ENCODE measurements at regions not wholly inside any gene's neighbourhood (a gene's known extent, or its start where the extent isn't known, plus 50 kb on each side); places are given as distances from the start of the nearest gene placed in this dataset.

DNA sequence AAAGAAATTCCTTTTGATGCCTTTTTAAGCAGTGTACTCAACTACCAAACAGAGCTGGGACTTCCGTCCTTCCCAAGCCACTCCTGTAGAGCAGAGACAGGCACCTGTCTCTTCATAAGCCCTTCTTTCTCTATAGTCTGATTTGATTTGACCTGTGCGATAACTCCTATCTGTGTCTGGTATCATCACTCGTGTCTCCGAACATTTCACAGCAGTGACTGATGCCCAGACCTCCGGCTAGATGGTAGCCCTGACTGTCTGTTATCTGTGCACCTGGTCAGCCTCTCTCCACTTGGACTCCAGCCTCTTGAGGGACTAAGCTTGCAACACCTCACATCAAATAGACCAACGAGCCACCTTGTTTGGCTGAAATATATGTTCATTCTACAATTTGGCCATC is 316.2 kb upstream of the ZNF507 start:
- no peaks in the 10 kb centered on the region for H3K4me1 ChIP-seq (ENCODE audit: insufficient read depth, low read length, poor library complexity, severe bottlenecking)
- no peaks in the 10 kb centered on the region for H3K9me3 ChIP-seq (ENCODE audit: low read length)
- no peak overlapping the region for H3K27ac ChIP-seq (ENCODE audit: low read depth, low read length, poor library complexity, severe bottlenecking)
- intact Hi-C loops (cut with micrococcal nuclease; ENCODE audit: unreplicated experiment): no loop called here
- no peak for DNase-seq (ENCODE audit: low spot score)
- ChIA-PET POLR2A (no interaction called here), CTCF (ENCODE audit: unreplicated experiment) (no interaction called here)
- TF ChIP-seq, protein P1, sequence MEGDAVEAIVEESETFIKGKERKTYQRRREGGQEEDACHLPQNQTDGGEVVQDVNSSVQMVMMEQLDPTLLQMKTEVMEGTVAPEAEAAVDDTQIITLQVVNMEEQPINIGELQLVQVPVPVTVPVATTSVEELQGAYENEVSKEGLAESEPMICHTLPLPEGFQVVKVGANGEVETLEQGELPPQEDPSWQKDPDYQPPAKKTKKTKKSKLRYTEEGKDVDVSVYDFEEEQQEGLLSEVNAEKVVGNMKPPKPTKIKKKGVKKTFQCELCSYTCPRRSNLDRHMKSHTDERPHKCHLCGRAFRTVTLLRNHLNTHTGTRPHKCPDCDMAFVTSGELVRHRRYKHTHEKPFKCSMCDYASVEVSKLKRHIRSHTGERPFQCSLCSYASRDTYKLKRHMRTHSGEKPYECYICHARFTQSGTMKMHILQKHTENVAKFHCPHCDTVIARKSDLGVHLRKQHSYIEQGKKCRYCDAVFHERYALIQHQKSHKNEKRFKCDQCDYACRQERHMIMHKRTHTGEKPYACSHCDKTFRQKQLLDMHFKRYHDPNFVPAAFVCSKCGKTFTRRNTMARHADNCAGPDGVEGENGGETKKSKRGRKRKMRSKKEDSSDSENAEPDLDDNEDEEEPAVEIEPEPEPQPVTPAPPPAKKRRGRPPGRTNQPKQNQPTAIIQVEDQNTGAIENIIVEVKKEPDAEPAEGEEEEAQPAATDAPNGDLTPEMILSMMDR (conservative IDR thresholded peaks at IDR 0.05; ENCODE audit: low read length): no peak
- no peak for TF ChIP-seq EZH2phosphoT487 (IDR thresholded peaks at IDR 0.05; ENCODE audit: borderline replicate concordance, low read depth, low read length)
- H3K4me2 ChIP-seq (ENCODE audit: low read length): no peak overlapping the region
- H2AFZ ChIP-seq (ENCODE audit: low read length): no peak overlapping the region
- H3K4me3 ChIP-seq (ENCODE audit: low read depth, low read length, poor library complexity, severe bottlenecking): no peak overlapping the region
- H4K20me1 ChIP-seq (ENCODE audit: insufficient read depth, low read length): no peaks in the 10 kb centered on the region
- no peaks in the 10 kb centered on the region for H3K9me2 ChIP-seq (ENCODE audit: insufficient read depth, low read length)
- no peaks in the 10 kb centered on the region for H3K36me3 ChIP-seq (ENCODE audit: insufficient read depth, low read length)
- no peaks in the 10 kb centered on the region for H3K79me2 ChIP-seq (ENCODE audit: insufficient read depth, low read depth, low read length)
- BruUV-seq (replicated peaks): no TSS peak

DNA sequence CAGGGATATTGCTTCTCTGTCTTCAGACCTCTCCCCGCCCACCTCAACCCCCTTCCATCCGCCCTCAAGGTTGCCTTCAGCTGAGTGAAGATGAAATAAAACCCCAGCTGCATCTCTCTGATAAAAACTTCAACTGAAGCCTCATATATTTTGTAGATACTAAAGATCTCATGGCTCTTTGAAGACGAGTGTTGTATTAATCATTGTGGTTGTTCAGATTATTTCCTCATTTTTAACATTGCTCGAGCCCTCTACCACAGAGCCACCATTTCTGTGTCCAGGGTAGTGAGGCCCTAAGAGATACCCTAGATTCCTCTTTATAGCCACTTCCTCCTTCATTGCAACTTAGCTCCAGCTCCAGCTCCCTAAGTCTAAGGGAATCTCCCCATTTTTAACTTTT is 312.8 kb upstream of the ZNF507 start:
- no peaks in the 10 kb centered on the region for H3K36me3 ChIP-seq (ENCODE audit: insufficient read depth, low read length)
- H3K9me2 ChIP-seq (ENCODE audit: insufficient read depth, low read length): no peaks in the 10 kb centered on the region
- H3K79me2 ChIP-seq (ENCODE audit: insufficient read depth, low read depth, low read length): no peaks in the 10 kb centered on the region
- no peak overlapping the region for H3K27ac ChIP-seq (ENCODE audit: low read depth, low read length, poor library complexity, severe bottlenecking)
- BruUV-seq (replicated peaks): no TSS peak
- no peaks in the 10 kb centered on the region for H3K4me1 ChIP-seq (ENCODE audit: insufficient read depth, low read length, poor library complexity, severe bottlenecking)
- H3K9me3 ChIP-seq (ENCODE audit: low read length): no peaks in the 10 kb centered on the region
- POLR2A ChIA-PET: interaction anchor here (0.6 kb wide), 1 partner anchor 892 kb away, joined by 3 read pairs; no protein-coding TSS in a partner anchor
- H2AFZ ChIP-seq (ENCODE audit: low read length): no peak overlapping the region
- intact Hi-C loops (cut with micrococcal nuclease; ENCODE audit: unreplicated experiment): no loop called here
- no peak overlapping the region for H3K4me2 ChIP-seq (ENCODE audit: low read length)
- TF ChIP-seq, protein P1 (conservative IDR thresholded peaks at IDR 0.05; ENCODE audit: low read length): no peak
- TF ChIP-seq EZH2phosphoT487 (IDR thresholded peaks at IDR 0.05; ENCODE audit: borderline replicate concordance, low read depth, low read length): no peak
- DNase-seq (ENCODE audit: low spot score): no peak
- no peaks in the 10 kb centered on the region for H4K20me1 ChIP-seq (ENCODE audit: insufficient read depth, low read length)
- CTCF ChIA-PET (ENCODE audit: unreplicated experiment): no interaction called here
- no peak overlapping the region for H3K4me3 ChIP-seq (ENCODE audit: low read depth, low read length, poor library complexity, severe bottlenecking)

DNA sequence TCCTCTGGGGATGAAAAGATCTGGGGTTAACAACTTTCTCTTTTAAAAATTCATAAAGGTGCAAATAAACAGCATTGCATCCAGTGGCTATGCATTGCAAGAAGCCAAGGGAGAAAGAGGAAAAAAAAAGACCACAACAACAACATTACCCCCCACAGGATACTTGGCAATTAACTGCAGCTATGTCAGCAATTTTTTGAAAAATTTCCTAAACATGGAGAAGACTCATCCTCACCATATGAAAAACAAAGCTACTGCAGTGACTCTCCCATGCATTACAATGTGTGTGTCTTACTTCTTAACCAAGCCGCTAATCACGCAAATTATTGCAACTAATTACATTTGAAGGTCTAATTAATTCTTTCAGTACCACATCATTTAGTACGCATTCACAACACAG is 309.8 kb upstream of the ZNF507 start:
- Histone ChIP-seq H3K79me2 (ENCODE audit: insufficient read depth, low read depth, low read length) (no peaks in the 10 kb centered on the region), H3K9me3 (ENCODE audit: low read length) (no peaks in the 10 kb centered on the region), H4K20me1 (ENCODE audit: insufficient read depth, low read length) (no peaks in the 10 kb centered on the region), H3K27ac (ENCODE audit: low read depth, low read length, poor library complexity, severe bottlenecking) (no peak overlapping the region), H3K36me3 (ENCODE audit: insufficient read depth, low read length) (no peaks in the 10 kb centered on the region), H3K4me3 (ENCODE audit: low read depth, low read length, poor library complexity, severe bottlenecking) (no peak overlapping the region), H3K4me2 (ENCODE audit: low read length) (no peak overlapping the region), H3K9me2 (ENCODE audit: insufficient read depth, low read length) (no peaks in the 10 kb centered on the region), H3K4me1 (ENCODE audit: insufficient read depth, low read length, poor library complexity, severe bottlenecking) (no peaks in the 10 kb centered on the region), H2AFZ (ENCODE audit: low read length) (no peak overlapping the region)
- ChIA-PET CTCF (ENCODE audit: unreplicated experiment) (no interaction called here), POLR2A (no interaction called here)
- intact Hi-C loops (cut with micrococcal nuclease; ENCODE audit: unreplicated experiment): no loop called here
- DNase-seq (ENCODE audit: low spot score): no peak
- TF ChIP-seq, protein P1 (conservative IDR thresholded peaks at IDR 0.05; ENCODE audit: low read length): no peak
- TF ChIP-seq EZH2phosphoT487 (IDR thresholded peaks at IDR 0.05; ENCODE audit: borderline replicate concordance, low read depth, low read length): no peak
- BruUV-seq (replicated peaks): no TSS peak
